K562 (cell line): ENCODE measurements at regions not wholly inside any gene's neighbourhood (a gene's known extent, or its start where the extent isn't known, plus 50 kb on each side); places are given as distances from the start of the nearest gene placed in this dataset.

Source experiments
- ATAC-seq: fragments of 200-7000 bp; cut with Tn5 transposase; 3 replicates; pipeline ENCODE4 v1.9.1; 2020; ENCODE audit warnings: moderate library complexity
- BruUV-seq: library from RNA; stranded (reverse); fragments of 400-500 nt; replicated peaks from 2 replicates; lab custom pipeline; 2021; lab: Mats Ljungman, UMichigan
- CTCF ChIA-PET: fragments of 300-600 bp; formaldehyde crosslinking; extraction: SDS; loops from one replicate; lab custom pipeline; 2021; ENCODE audit warnings: low intra/inter-chr PET ratio; lab: Yijun Ruan, JAX
- POLR2A ChIA-PET: fragments of 300-600, 350-650 bp; sonication (Branson Sonifier 250); formaldehyde crosslinking; extraction: SDS; loops from one replicate; lab custom pipeline; 2021; ENCODE audit warnings: antibody characterized with exemption, inconsistent platforms; lab: Yijun Ruan, JAX
- DNase-seq, 4 experiments: peaks; one replicate each; pipeline versions ENCODE4 v3.0.0 to v3.0.0-alpha.2; 2011 to 2018; ENCODE audit warnings: low spot score in 3 of 4, mixed read lengths in 3 of 4; ENCODE audit errors: extremely low read depth in 1 of 4
- FAIRE-seq: peaks from 2 replicates; lab custom pipeline; 2011; peaks lifted over from hg19 to GRCh38; lab: Jason Lieb, UNC
- H2AFZ ChIP-seq: 2 replicates; pipeline ENCODE4 v1.6.0; 2011; ENCODE audit warnings: low read depth, low read length, control low read depth, inconsistent platforms
- H3K27ac ChIP-seq: fragments of 200-600 bp; 3 replicates; pipeline ENCODE4 v1.8.0; 2011; ENCODE audit warnings: low read depth, mild to moderate bottlenecking, control low read depth, inconsistent platforms, low read length, moderate library complexity, mixed read lengths; ENCODE audit errors: extremely low read depth
- H3K27me3 ChIP-seq, 2 experiments: fragments of 300-600 bp in 1 of 2; 2 replicates in 1 of 2; 3 replicates in 1 of 2; pipeline versions ENCODE4 v1.6.0 to v1.8.0; 2011; ENCODE audit warnings: inconsistent platforms in 2 of 2, low read length in 2 of 2, mild to moderate bottlenecking in 1 of 2, mixed read lengths in 1 of 2, moderate library complexity in 1 of 2; ENCODE audit not compliant: control insufficient read depth in 2 of 2, insufficient read depth in 2 of 2
- H3K36me3 ChIP-seq: fragments of 300-600 bp; 3 replicates; pipeline ENCODE4 v1.8.0; 2011; ENCODE audit warnings: mild to moderate bottlenecking, low read length, inconsistent platforms; ENCODE audit not compliant: control insufficient read depth, insufficient read depth
- H3K4me1 ChIP-seq, 2 experiments: fragments of 200-600 bp in 1 of 2; replicated peaks in 1 of 2; 2 replicates in 1 of 2; 3 replicates in 1 of 2; pipeline versions ENCODE4 v1.5.1 to v1.8.0; 2011; ENCODE audit warnings: inconsistent platforms in 2 of 2, low read length in 2 of 2, mild to moderate bottlenecking in 1 of 2, mixed read lengths in 1 of 2, moderate library complexity in 1 of 2; ENCODE audit not compliant: control insufficient read depth in 2 of 2, insufficient read depth in 2 of 2
- H3K4me2 ChIP-seq: 2 replicates; pipeline ENCODE4 v1.6.1; 2011; ENCODE audit warnings: low read length, control low read depth, inconsistent platforms, mixed read lengths; ENCODE audit not compliant: insufficient read depth
- H3K4me3 ChIP-seq: fragments of 200-600 bp; sonication (generic), shearing (Covaris generic); 2 replicates; pipeline ENCODE4 v1.5.1; 2016; ENCODE audit warnings: control low read depth, inconsistent platforms
- H3K79me2 ChIP-seq: fragments of 200-600 bp; 3 replicates; pipeline ENCODE4 v1.8.0; 2011; ENCODE audit warnings: low read length, inconsistent platforms; ENCODE audit not compliant: control insufficient read depth, insufficient read depth
- H3K9ac ChIP-seq, 2 experiments: 2 replicates each; pipeline versions ENCODE4 v1.6.0 to v1.6.1; 2011; ENCODE audit warnings: low read depth in 2 of 2, low read length in 2 of 2, control low read depth in 1 of 2, inconsistent platforms in 1 of 2, mild to moderate bottlenecking in 1 of 2, mixed read lengths in 1 of 2; ENCODE audit not compliant: insufficient read depth in 1 of 2
- H3K9me1 ChIP-seq: one replicate; pipeline ENCODE4 v1.6.0; 2011; ENCODE audit warnings: inconsistent platforms, mild to moderate bottlenecking, low read length, moderate library complexity; ENCODE audit not compliant: control insufficient read depth, insufficient read depth
- H3K9me3 ChIP-seq: replicated peaks from 2 replicates; pipeline ENCODE4 v1.5.1; 2011; ENCODE audit warnings: low read depth, low read length, inconsistent platforms; ENCODE audit not compliant: control insufficient read depth, insufficient read depth
- H4K20me1 ChIP-seq: replicated peaks from 2 replicates; pipeline ENCODE4 v1.6.1; 2011; ENCODE audit warnings: low read length, inconsistent platforms, mixed read lengths; ENCODE audit not compliant: control insufficient read depth, insufficient read depth
- ATF7 ChIP-seq: fragments of 450-650 bp; IDR thresholded peaks from 2 replicates; pipeline ENCODE4 v1.7.1; 2014; ENCODE audit warnings: mild to moderate bottlenecking, moderate library complexity
- DDX20 ChIP-seq: fragments of 450-650 bp; IDR thresholded peaks from 2 replicates; pipeline ENCODE4 v1.6.1; 2016; ENCODE audit warnings: missing genetic modification characterization, low read depth, mild to moderate bottlenecking, missing compliant biosample characterization, moderate library complexity
- POU5F1 ChIP-seq: fragments of 150-350 bp; IDR thresholded peaks from 2 replicates; pipeline ENCODE4 v1.6.1; 2014; ENCODE audit warnings: borderline replicate concordance, low read length, low read depth, mild to moderate bottlenecking; ENCODE audit not compliant: partially characterized antibody
- SREBF2 ChIP-seq: sonication (generic); formaldehyde crosslinking; IDR thresholded peaks from 2 replicates; pipeline ENCODE4 v1.4.0; 2020; ENCODE audit warnings: mild to moderate bottlenecking, missing genetic modification reagents
- STAG1 ChIP-seq: sonication (generic); formaldehyde crosslinking; IDR thresholded peaks from 2 replicates; pipeline ENCODE4 v1.5.0; 2020; ENCODE audit warnings: missing genetic modification reagents, borderline replicate concordance
- ZNF445 ChIP-seq: fragments of 250-450 bp; sonication (Bioruptor Pico); IDR thresholded peaks from 2 replicates; pipeline ENCODE4 v1.4.0; 2020; ENCODE audit warnings: low read depth, mild to moderate bottlenecking, moderate library complexity
- ZSCAN32 ChIP-seq: fragments of 450-650 bp; formaldehyde crosslinking; IDR thresholded peaks from 2 replicates; pipeline ENCODE4 v1.4.0; 2020; ENCODE audit warnings: mild to moderate bottlenecking, moderate library complexity
- WGBS: fragments of 100-300 bp; shearing (Covaris generic); methylation state at CpG from one replicate; pipeline ENCODE4 v1.1.6; 2016; ENCODE audit warnings: low coverage, mixed read lengths; ENCODE audit not compliant: insufficient coverage; ENCODE audit errors: missing lambda C conversion rate; 5-methylcytosine and 5-hydroxymethylcytosine counted together
- in situ Hi-C: fragments of 300-500 bp; cut with MboI; formaldehyde crosslinking; loops from 4 replicates; pipeline ENCODE4 v1.15.0; 2018; ENCODE audit warnings: inconsistent platforms, mixed read lengths
- intact Hi-C: fragments of 100-400 bp; cut with micrococcal nuclease; formaldehyde crosslinking; loops from 2 replicates; pipeline ENCODE4 v1.14.2; 2022
- TF ChIP-seq, protein P1 (sequence below): fragments of 250-450 bp; sonication (Bioruptor Pico); IDR thresholded peaks from 2 replicates; pipeline ENCODE4 v1.5.0; 2021
- TF ChIP-seq, protein P2 (sequence below): fragments of 450-650 bp; IDR thresholded peaks from 2 replicates; pipeline ENCODE4 v1.6.1; 2017; ENCODE audit warnings: mild to moderate bottlenecking, moderate library complexity
- TF ChIP-seq, protein P3 (sequence below): IDR thresholded peaks from 2 replicates; pipeline ENCODE4 v1.6.1; 2014; ENCODE audit warnings: antibody characterized with exemption
- TF ChIP-seq, protein P4 (sequence below): fragments of 250-450 bp; sonication (Bioruptor Pico); IDR thresholded peaks from 2 replicates; pipeline ENCODE4 v1.8.0; 2021; ENCODE audit warnings: mild to moderate bottlenecking, moderate library complexity

DNA sequence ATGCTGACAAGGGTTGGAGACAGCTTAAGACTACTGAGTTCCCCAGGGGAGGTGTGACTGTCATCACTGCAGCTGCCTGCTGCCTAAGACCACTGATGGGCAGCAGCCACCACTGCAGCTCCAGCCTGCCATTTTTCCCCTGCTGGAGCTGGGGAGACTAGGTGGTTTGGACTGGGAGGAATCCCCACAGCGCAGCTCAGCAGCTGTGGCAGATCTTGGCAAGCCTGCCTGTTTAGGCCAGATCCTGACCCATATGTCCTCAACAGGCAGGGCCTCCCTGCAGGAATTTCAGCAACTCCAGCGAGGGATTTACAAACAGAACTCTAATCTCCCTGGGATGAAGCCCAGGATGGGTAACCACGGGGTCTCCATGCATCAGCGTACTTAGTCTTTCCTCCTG, 356.4 kb upstream of the TOM1L1 start:
- intact Hi-C loops = no loop called here
- BruUV-seq = no TSS peak
- POLR2A ChIA-PET = no interaction called here
- H3K4me2 ChIP-seq = no peak overlapping the region
- DNase-seq (no peak), FAIRE-seq (no peak)
- H3K4me3 ChIP-seq = no peak overlapping the region
- in situ Hi-C loops = no loop called here
- TF ChIP-seq DDX20 (tag) (no peak), SREBF2 (no peak), STAG1 (no peak), POU5F1 (no peak), ATF7 (no peak), ZNF445 (CRISPR knock-in tag) (no peak), ZSCAN32 (CRISPR knock-in tag) (no peak)
- TF ChIP-seq, protein P1, sequence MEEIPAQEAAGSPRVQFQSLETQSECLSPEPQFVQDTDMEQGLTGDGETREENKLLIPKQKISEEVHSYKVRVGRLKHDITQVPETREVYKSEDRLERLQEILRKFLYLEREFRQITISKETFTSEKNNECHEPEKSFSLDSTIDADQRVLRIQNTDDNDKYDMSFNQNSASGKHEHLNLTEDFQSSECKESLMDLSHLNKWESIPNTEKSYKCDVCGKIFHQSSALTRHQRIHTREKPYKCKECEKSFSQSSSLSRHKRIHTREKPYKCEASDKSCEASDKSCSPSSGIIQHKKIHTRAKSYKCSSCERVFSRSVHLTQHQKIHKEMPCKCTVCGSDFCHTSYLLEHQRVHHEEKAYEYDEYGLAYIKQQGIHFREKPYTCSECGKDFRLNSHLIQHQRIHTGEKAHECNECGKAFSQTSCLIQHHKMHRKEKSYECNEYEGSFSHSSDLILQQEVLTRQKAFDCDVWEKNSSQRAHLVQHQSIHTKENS = no peak
- TF ChIP-seq, protein P2, sequence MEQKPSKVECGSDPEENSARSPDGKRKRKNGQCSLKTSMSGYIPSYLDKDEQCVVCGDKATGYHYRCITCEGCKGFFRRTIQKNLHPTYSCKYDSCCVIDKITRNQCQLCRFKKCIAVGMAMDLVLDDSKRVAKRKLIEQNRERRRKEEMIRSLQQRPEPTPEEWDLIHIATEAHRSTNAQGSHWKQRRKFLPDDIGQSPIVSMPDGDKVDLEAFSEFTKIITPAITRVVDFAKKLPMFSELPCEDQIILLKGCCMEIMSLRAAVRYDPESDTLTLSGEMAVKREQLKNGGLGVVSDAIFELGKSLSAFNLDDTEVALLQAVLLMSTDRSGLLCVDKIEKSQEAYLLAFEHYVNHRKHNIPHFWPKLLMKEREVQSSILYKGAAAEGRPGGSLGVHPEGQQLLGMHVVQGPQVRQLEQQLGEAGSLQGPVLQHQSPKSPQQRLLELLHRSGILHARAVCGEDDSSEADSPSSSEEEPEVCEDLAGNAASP = no peak
- TF ChIP-seq, protein P3, sequence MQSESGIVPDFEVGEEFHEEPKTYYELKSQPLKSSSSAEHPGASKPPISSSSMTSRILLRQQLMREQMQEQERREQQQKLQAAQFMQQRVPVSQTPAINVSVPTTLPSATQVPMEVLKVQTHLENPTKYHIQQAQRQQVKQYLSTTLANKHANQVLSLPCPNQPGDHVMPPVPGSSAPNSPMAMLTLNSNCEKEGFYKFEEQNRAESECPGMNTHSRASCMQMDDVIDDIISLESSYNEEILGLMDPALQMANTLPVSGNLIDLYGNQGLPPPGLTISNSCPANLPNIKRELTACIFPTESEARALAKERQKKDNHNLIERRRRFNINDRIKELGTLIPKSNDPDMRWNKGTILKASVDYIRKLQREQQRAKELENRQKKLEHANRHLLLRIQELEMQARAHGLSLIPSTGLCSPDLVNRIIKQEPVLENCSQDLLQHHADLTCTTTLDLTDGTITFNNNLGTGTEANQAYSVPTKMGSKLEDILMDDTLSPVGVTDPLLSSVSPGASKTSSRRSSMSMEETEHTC = no peak
- TF ChIP-seq, protein P4, sequence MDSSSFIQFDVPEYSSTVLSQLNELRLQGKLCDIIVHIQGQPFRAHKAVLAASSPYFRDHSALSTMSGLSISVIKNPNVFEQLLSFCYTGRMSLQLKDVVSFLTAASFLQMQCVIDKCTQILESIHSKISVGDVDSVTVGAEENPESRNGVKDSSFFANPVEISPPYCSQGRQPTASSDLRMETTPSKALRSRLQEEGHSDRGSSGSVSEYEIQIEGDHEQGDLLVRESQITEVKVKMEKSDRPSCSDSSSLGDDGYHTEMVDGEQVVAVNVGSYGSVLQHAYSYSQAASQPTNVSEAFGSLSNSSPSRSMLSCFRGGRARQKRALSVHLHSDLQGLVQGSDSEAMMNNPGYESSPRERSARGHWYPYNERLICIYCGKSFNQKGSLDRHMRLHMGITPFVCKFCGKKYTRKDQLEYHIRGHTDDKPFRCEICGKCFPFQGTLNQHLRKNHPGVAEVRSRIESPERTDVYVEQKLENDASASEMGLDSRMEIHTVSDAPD = no peak
- TF ChIP-seq, all 486 proteins: peak for 0
- Histone ChIP-seq H3K27me3 (no peaks in the 10 kb centered on the region), H4K20me1 (no peaks in the 10 kb centered on the region), H3K4me1 (no peaks in the 10 kb centered on the region), H3K9ac (no peak overlapping the region), H3K9me1 (no peaks in the 10 kb centered on the region), H3K9me3 (no peaks in the 10 kb centered on the region; the same call in 1 of the 2 replicates), H3K79me2 (no peaks in the 10 kb centered on the region), H2AFZ (no peak overlapping the region), H3K36me3 (no peaks in the 10 kb centered on the region), H3K27ac (no peak overlapping the region)
- CTCF ChIA-PET = no interaction called here
- 0% methylated on average over 4 of the region's 4 CpGs for WGBS
- ATAC-seq = no peak
